Coronary artery (tissue), 2 donors: ENCODE measurements at regions not wholly inside any gene's neighbourhood (a gene's known extent, or its start where the extent isn't known, plus 50 kb on each side); places are given as distances from the start of the nearest gene placed in this dataset.

Experiments used
- DNase-seq: peaks from one replicate; pipeline ENCODE4 v3.0.0-alpha.2; 2017; ENCODE audit warnings: low spot score
- H3K27ac ChIP-seq, 2 donors: fragments of 200-600 bp; sonication (generic); one replicate each; pipeline ENCODE4 v1.5.1; 2016 to 2019
- H3K4me3 ChIP-seq: fragments of 200-600 bp; sonication (generic); 2 replicates; pipeline ENCODE4 v1.5.1; 2016; ENCODE audit warnings: mild to moderate bottlenecking, moderate library complexity
- TF ChIP-seq, protein P1 (sequence below): fragments of 200-600 bp; sonication (generic); IDR thresholded peaks from one replicate; pipeline ENCODE4 v1.5.1; 2019; ENCODE audit warnings: antibody characterized with exemption

DNA sequence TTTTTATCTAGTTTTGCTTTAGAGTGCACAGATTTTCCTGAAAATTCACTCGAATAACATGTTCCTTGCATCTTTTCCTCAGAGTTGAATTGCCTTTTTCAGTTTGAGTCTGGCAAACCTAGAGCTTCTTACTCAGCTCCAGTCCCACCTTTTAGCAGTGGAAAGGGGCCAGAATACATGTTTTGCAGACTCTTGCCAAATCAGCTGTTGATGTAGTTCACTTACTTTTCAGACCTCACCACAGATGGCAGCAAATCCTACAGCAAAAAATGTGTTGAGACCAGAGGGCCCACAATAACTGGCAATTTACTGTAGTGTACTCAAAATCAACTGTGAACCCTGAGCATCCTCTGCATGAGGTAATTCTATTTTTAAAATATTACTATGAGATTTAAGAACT, 545.2 kb upstream of the ACO1 start:
- TF ChIP-seq, protein P1, sequence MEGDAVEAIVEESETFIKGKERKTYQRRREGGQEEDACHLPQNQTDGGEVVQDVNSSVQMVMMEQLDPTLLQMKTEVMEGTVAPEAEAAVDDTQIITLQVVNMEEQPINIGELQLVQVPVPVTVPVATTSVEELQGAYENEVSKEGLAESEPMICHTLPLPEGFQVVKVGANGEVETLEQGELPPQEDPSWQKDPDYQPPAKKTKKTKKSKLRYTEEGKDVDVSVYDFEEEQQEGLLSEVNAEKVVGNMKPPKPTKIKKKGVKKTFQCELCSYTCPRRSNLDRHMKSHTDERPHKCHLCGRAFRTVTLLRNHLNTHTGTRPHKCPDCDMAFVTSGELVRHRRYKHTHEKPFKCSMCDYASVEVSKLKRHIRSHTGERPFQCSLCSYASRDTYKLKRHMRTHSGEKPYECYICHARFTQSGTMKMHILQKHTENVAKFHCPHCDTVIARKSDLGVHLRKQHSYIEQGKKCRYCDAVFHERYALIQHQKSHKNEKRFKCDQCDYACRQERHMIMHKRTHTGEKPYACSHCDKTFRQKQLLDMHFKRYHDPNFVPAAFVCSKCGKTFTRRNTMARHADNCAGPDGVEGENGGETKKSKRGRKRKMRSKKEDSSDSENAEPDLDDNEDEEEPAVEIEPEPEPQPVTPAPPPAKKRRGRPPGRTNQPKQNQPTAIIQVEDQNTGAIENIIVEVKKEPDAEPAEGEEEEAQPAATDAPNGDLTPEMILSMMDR: no peak
- no peak overlapping the region for H3K27ac ChIP-seq
- H3K4me3 ChIP-seq: no peak overlapping the region
- no peak for DNase-seq

DNA sequence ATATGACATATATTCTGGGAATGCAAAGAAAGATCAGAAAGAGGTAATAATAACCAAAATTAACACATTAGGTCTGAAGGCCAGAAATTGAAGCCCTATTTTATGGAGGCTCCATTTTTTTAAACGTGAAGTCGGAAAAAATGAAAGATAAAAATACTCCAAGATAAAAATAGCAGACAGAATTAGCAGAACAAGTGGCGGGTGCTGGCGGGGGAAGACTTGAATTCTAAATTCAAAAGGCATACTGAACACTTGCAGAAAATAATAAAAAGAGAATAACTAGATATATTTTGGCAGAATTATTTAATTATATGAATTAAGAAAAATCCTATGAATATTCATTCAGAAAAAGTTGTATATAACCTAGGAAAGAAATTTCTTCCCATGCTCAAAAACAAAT, 543.7 kb upstream of the ACO1 start:
- Histone ChIP-seq H3K4me3 (no peak overlapping the region), H3K27ac (no peak overlapping the region)
- TF ChIP-seq, protein P1: no peak
- DNase-seq: no peak

DNA sequence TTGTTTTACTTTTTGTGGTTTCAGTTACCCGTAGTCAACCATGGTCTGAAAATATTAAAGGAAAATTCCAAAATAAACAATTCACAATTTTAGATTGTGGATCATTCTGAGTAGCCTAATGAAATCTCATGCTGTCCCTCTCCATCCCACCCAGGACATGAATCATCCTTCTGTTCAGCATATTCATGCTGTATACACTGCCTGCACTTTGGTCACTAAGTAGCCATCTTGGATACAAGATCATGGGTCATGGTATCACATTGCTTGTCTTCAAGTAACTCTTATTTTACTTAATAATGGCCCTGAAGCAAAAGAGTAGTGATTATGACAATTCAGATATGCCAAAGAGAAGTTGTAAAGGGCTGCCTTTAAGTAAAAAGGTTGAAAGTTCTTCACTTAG, 536.5 kb upstream of the ACO1 start:
- DNase-seq: no peak
- TF ChIP-seq, protein P1: no peak
- Histone ChIP-seq H3K4me3 (no peak overlapping the region), H3K27ac (no peak overlapping the region)

DNA sequence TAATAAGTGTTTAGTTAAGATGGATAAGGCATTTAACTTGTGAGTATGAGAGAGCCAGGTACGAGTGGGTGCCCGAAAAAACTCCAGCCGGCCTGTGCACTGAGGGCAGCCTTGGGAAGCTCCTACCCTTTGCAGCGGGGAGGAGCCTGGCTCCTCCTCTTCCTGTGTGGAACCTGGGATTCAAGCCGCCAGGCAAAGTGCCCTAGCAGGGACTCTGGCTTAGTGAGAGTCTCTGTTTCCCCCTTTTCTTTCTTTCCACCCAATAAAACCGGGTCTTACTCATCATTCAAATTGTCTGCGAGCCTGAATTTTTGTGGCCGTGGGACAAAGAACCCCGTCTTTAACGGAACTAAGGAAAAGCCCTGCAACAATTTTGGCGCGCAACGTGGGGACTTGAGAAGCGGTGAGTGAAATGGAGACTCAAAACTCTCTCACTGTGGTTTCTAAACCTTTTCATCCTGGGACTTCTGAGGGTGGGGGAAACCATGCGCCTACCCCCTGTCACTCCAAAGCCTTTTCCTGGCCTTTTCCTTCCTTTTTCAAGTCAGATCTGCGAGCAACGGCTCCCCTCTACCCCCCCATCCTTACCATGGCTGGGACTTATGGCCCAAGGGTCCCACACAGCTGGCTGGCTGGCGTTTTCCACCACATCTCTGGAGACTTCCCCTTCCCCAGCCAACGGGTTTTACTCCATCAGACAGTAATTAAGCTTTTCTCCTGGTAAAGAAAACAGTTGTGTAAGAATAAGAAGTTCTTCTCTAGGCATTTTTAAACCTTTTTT, 535.7 kb upstream of the ACO1 start:
- DNase-seq: no peak
- H3K27ac ChIP-seq: no peak overlapping the region
- TF ChIP-seq, protein P1: no peak
- H3K4me3 ChIP-seq: no peak overlapping the region

DNA sequence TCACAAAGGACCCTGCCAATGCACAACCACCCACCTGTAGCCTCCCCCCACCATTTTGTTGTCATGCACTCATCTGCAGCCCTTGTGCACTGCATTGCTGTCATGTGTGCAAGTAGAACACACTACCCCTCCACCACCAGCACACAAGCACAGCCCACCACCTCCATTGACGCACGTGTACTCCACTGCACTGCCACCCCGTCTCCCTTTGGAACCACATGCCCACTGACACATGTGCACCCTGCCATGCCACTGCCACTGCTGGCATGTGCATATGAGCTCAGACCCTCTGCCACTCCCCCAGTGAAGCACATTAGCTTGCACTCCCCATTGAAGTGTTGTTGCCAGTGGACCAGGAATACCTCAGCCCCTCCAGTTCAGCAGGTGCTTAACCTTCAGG, 530.3 kb upstream of the ACO1 start:
- DNase-seq: no peak
- H3K4me3 ChIP-seq: no peak overlapping the region
- no peak overlapping the region for H3K27ac ChIP-seq
- TF ChIP-seq, protein P1: no peak

DNA sequence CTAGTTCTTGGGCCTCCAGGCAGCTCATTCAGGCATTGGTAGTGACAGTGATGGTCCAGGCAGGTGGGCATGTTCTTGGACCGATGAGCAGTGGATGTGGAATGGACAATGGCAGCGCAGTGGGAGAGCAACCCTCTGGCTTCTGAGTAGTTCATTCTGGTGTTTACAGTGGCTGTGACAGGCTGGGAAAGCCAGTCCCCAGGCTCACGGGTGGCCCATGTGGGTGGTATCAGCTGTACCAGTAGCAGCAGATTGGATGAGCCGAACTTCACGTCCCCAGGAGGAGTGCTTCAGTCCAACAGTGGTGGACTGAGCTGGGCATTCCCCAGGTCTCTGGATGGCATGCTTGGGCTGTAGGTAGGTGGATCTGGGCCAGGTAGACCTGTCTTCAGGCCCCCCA, 515.6 kb upstream of the ACO1 start:
- Histone ChIP-seq H3K4me3 (no peak overlapping the region), H3K27ac (no peak overlapping the region)
- TF ChIP-seq, protein P1: no peak
- no peak for DNase-seq

DNA sequence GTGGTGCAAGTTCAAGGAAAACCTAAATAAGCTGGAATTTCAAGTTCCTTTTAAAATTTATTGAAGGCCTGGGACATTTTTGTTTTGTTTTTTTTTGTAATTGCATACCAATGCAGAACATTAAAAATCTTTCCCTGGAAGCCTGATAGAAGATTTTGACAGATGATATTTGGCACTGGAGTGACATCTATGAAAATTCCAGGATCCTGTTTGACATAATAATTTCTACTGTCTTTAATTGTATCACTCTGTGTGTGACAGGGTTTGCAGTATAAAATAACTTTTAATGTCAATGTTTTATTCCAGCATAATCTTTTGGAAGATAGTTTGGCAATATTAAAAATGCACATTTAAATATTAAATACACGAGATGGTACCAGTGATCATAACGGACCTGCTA, 514.2 kb upstream of the ACO1 start:
- H3K4me3 ChIP-seq: no peak overlapping the region
- no peak for DNase-seq
- TF ChIP-seq, protein P1: no peak
- no peak overlapping the region for H3K27ac ChIP-seq
